ENCODE measurements at regions not wholly inside any gene's neighbourhood (a gene's known extent, or its start where the extent isn't known, plus 50 kb on each side); places are given as distances from the start of the nearest gene placed in this dataset.
"Not testable (repeated sequence)": the region's sequence is repeated elsewhere in the genome, so short reads cannot be mapped to it uniquely, and the experiment has no call there.

DNA sequence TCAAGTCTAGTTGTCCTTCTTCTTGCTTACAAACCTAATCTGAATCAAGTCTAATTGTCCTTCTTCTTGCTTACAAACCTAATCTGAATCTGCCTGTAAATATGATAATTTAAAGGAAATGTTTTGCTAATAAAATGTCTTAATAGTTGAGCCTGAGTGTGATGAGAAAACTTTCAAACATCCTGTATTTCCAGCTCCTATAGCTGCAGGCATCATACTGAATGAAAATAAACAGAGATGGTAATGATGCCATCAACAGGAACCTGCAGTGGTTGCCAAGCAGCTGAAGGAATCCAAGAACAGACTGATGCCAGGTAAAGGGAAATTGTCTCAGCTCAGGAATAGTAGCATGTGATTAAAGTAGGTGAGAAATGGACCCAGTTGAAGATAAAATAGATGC is 156.1 kb upstream of the IRS4 start:
- no peak overlapping the region for H3K4me2 ChIP-seq (ENCODE audit: insufficient read depth, low read length)
- DNase-seq (no peak), ATAC-seq (ENCODE audit: insufficient read depth, low read depth) (no peak)
- H3K9me3 ChIP-seq (ENCODE audit: insufficient read depth, low read length, severe bottlenecking): no peaks in the 10 kb centered on the region
- no peak overlapping the region for H3K4me3 ChIP-seq (ENCODE audit: low read depth in 1 of 2, low read length in 2 of 2)
- no peaks in the 10 kb centered on the region for H3K4me1 ChIP-seq (ENCODE audit: insufficient read depth, low read length)
- H3K79me2 ChIP-seq (ENCODE audit: insufficient read depth, low read length): no peaks in the 10 kb centered on the region
- no peak overlapping the region for H3K9ac ChIP-seq (ENCODE audit: low read depth, low read length)
- no peak overlapping the region for H2AFZ ChIP-seq (ENCODE audit: low read depth, low read length)
- H3K27ac ChIP-seq (ENCODE audit: low read length): no peak overlapping the region
- no peaks in the 10 kb centered on the region for H3K27me3 ChIP-seq (ENCODE audit: insufficient read depth, low read length, poor library complexity)
- no peaks in the 10 kb centered on the region for H3K36me3 ChIP-seq (ENCODE audit: insufficient read depth, low read length)
- no peaks in the 10 kb centered on the region for H4K20me1 ChIP-seq (ENCODE audit: insufficient read depth, low read length)
- TF ChIP-seq, protein P1, sequence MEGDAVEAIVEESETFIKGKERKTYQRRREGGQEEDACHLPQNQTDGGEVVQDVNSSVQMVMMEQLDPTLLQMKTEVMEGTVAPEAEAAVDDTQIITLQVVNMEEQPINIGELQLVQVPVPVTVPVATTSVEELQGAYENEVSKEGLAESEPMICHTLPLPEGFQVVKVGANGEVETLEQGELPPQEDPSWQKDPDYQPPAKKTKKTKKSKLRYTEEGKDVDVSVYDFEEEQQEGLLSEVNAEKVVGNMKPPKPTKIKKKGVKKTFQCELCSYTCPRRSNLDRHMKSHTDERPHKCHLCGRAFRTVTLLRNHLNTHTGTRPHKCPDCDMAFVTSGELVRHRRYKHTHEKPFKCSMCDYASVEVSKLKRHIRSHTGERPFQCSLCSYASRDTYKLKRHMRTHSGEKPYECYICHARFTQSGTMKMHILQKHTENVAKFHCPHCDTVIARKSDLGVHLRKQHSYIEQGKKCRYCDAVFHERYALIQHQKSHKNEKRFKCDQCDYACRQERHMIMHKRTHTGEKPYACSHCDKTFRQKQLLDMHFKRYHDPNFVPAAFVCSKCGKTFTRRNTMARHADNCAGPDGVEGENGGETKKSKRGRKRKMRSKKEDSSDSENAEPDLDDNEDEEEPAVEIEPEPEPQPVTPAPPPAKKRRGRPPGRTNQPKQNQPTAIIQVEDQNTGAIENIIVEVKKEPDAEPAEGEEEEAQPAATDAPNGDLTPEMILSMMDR (IDR thresholded peaks at IDR 0.05; ENCODE audit: borderline replicate concordance, extremely low read depth, low read length, poor library complexity, severe bottlenecking): no peak
- no peak for TF ChIP-seq EZH2 (IDR thresholded peaks at IDR 0.05; ENCODE audit: borderline replicate concordance, low read depth, low read length, severe bottlenecking)

DNA sequence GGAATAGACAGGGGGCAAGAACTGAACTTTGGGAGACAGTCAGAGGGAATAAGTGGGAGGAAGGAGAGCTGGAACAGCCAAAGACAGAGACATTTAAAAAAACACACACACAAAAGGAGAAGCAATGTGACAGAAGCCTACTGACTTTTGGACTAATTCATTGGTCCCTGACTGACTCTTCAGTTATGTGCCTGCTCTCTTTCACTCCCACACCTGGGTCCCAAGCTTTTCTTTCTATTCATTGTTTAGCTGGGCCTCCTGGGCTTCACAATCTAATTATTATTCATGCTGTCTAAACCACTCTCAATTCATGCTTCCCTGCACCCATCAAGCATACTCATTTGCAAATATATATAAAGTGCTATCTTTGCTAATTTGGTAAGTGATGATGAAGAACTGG is 139.2 kb upstream of the IRS4 start:
- H3K9ac ChIP-seq (ENCODE audit: low read depth, low read length): no peak overlapping the region
- H3K4me1 ChIP-seq (ENCODE audit: insufficient read depth, low read length): no peaks in the 10 kb centered on the region
- no peaks in the 10 kb centered on the region for H3K9me3 ChIP-seq (ENCODE audit: insufficient read depth, low read length, severe bottlenecking)
- no peaks in the 10 kb centered on the region for H4K20me1 ChIP-seq (ENCODE audit: insufficient read depth, low read length)
- no peaks in the 10 kb centered on the region for H3K27me3 ChIP-seq (ENCODE audit: insufficient read depth, low read length, poor library complexity)
- H3K79me2 ChIP-seq (ENCODE audit: insufficient read depth, low read length): no peaks in the 10 kb centered on the region
- no peak overlapping the region for H3K27ac ChIP-seq (ENCODE audit: low read length)
- ATAC-seq (ENCODE audit: insufficient read depth, low read depth): no peak
- H3K4me2 ChIP-seq (ENCODE audit: insufficient read depth, low read length): no peak overlapping the region
- H3K4me3 ChIP-seq (ENCODE audit: low read depth in 1 of 2, low read length in 2 of 2): no peak overlapping the region
- TF ChIP-seq, protein P1 (IDR thresholded peaks at IDR 0.05; ENCODE audit: borderline replicate concordance, extremely low read depth, low read length, poor library complexity, severe bottlenecking): no peak
- TF ChIP-seq EZH2 (IDR thresholded peaks at IDR 0.05; ENCODE audit: borderline replicate concordance, low read depth, low read length, severe bottlenecking): no peak
- no peak overlapping the region for H2AFZ ChIP-seq (ENCODE audit: low read depth, low read length)
- no peaks in the 10 kb centered on the region for H3K36me3 ChIP-seq (ENCODE audit: insufficient read depth, low read length)
- DNase-seq: no peak

DNA sequence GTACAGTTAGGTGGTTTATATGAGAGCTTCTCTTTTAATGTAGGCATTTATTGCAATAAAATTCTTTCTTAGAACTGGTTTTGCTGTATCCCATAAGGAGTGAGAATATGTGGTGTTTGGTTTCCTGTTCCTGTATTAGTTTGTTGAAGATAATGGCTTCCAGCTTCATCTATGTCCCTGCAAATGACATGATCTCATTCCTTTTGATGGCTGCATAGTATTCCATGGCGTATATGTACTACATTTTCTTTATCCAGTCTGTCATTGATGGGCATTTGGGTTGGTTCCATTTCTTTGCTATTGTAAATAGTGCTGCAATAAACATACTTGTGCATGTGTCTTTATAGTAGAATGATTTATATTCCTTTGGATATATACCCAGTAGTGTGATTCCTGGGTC is 106.7 kb upstream of the IRS4 start:
- not testable (repeated sequence) for H3K27ac ChIP-seq (ENCODE audit: low read length); H3K4me3 ChIP-seq (ENCODE audit: low read depth in 1 of 2, low read length in 2 of 2); DNase-seq; H3K4me2 ChIP-seq (ENCODE audit: insufficient read depth, low read length); H3K9me3 ChIP-seq (ENCODE audit: insufficient read depth, low read length, severe bottlenecking); H3K36me3 ChIP-seq (ENCODE audit: insufficient read depth, low read length); H3K27me3 ChIP-seq (ENCODE audit: insufficient read depth, low read length, poor library complexity); H3K79me2 ChIP-seq (ENCODE audit: insufficient read depth, low read length); ATAC-seq (ENCODE audit: insufficient read depth, low read depth); H3K9ac ChIP-seq (ENCODE audit: low read depth, low read length); H4K20me1 ChIP-seq (ENCODE audit: insufficient read depth, low read length); H3K4me1 ChIP-seq (ENCODE audit: insufficient read depth, low read length); H2AFZ ChIP-seq (ENCODE audit: low read depth, low read length)

DNA sequence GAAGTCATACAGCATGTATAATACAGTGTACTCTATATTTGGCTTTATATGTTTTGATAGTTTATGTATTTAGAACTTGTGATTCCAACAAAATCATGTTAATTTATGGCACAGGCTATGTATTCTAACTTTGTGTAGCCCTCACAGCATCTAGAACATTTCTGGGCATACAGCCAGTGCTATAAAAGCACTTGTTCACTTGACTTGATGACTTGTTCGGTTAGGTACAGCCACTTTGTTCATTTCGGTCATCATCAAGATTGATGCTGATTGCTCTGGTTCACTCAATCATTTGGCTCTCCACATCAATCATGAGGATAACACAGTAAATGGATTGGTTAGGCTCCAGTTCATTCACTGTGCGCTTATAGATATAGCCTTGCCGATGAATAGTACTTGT is 97.6 kb upstream of the IRS4 start:
- no peak overlapping the region for H3K4me3 ChIP-seq (ENCODE audit: low read depth in 1 of 2, low read length in 2 of 2)
- no peak for ATAC-seq (ENCODE audit: insufficient read depth, low read depth)
- no peaks in the 10 kb centered on the region for H3K79me2 ChIP-seq (ENCODE audit: insufficient read depth, low read length)
- no peak overlapping the region for H3K27ac ChIP-seq (ENCODE audit: low read length)
- no peak for DNase-seq
- H2AFZ ChIP-seq (ENCODE audit: low read depth, low read length): no peak overlapping the region
- H3K4me1 ChIP-seq (ENCODE audit: insufficient read depth, low read length): no peaks in the 10 kb centered on the region
- no peaks in the 10 kb centered on the region for H3K27me3 ChIP-seq (ENCODE audit: insufficient read depth, low read length, poor library complexity)
- no peak overlapping the region for H3K4me2 ChIP-seq (ENCODE audit: insufficient read depth, low read length)
- no peak overlapping the region for H3K9ac ChIP-seq (ENCODE audit: low read depth, low read length)
- H4K20me1 ChIP-seq (ENCODE audit: insufficient read depth, low read length): no peaks in the 10 kb centered on the region
- H3K36me3 ChIP-seq (ENCODE audit: insufficient read depth, low read length): no peaks in the 10 kb centered on the region
- TF ChIP-seq, protein P1 (IDR thresholded peaks at IDR 0.05; ENCODE audit: borderline replicate concordance, extremely low read depth, low read length, poor library complexity, severe bottlenecking): no peak
- no peak for TF ChIP-seq EZH2 (IDR thresholded peaks at IDR 0.05; ENCODE audit: borderline replicate concordance, low read depth, low read length, severe bottlenecking)
- no peaks in the 10 kb centered on the region for H3K9me3 ChIP-seq (ENCODE audit: insufficient read depth, low read length, severe bottlenecking)
